Smooth muscle cell of the brain vasculature (primary cell): ENCODE measurements at regions not wholly inside any gene's neighbourhood (a gene's known extent, or its start where the extent isn't known, plus 50 kb on each side); places are given as distances from the start of the nearest gene placed in this dataset.

Experiments used
- DNase-seq: peaks from one replicate; pipeline ENCODE4 v3.0.0-alpha.2; 2012; ENCODE audit warnings: low read depth, low spot score

DNA sequence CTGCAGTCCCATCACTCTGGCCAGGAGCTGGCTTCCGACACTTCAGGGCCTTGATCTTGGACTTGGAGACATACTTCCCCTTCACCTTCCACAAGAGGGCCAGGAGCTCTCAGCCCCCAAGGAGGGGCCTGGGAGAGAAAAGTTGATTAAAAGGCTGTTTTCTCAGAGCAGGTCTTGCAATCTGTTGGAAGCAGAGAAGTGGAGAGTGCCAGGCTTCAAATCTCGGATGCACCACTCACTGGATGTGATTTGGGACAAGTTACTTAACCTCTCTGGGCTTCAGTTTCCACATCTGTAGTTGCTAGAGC lies 255.3 kb downstream of the CYP26B1 start:
- no peak for DNase-seq

DNA sequence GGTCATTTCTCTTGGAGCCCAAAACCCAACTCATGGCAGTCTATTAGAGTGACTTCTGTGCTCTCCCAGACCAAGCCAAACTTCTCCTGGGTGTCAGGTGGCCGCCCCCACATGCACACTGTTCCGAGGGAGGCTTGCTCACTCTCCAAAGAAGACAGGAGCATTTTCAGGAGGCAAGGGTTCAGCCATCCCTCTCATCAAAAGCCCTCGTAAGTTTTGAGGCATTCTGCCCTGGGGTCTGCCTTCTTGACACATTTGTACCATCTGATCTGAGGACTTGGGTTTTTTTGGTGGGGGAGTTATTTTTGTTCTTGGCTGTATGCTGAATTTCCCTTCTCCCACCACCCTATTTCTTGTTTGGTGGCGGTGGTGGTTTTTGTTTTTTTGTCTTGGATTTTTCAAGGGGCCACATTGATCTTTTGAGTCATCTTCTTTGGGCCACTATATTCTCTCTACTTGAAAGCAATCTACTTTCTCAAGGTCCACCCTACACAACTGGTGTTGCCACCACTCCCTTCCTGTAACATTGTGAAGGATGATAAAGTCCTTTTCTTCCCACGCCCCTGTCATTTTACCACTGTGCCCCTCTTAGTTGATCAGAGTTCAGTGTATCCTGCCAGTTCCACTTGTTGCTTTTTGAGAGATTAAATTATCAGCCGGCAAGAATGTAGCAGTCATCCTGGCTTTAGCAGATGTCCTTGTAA lies 255.8 kb downstream of the CYP26B1 start:
- no peak for DNase-seq

- DNase-seq = no peak
These were observed 256.5 kb downstream of the CYP26B1 start for GRCh38 chr2:71891155-71891554.

- no peak for DNase-seq
These were observed 257.6 kb downstream of the CYP26B1 start for GRCh38 chr2:71889759-71890684.

DNA sequence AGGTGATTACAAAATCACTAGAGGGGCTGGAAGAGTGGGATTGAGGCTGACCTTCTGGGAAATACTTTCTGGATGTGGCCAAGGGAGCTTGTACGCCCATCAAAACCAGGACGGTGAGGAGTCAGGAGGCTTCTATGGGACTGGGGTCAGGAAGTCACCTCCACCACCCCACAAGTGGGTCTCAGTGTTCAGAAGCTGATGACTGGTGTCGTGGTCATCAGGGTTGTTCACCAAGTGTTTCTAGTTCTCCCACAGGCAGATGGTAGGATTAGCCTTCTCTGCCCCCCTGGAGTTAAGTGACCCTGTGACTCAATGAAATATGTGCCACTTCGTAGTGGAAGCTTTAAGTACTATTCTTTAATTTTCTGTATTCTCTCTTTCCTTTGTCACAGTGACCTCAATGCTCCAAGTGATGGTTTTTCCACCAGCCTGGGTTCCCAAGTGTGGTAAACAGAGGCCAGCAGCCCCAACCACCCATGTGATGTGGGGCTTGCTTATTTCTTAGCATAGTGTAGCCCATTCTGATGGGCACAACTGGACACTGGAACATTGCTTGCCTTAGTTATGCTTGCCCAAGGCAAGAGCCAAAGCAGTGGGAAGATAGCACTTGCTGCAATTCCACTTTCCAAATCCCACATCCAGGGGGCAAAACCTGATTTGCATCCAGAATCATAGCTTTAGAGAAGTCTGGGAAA lies 258.8 kb downstream of the CYP26B1 start:
- no peak for DNase-seq

DNA sequence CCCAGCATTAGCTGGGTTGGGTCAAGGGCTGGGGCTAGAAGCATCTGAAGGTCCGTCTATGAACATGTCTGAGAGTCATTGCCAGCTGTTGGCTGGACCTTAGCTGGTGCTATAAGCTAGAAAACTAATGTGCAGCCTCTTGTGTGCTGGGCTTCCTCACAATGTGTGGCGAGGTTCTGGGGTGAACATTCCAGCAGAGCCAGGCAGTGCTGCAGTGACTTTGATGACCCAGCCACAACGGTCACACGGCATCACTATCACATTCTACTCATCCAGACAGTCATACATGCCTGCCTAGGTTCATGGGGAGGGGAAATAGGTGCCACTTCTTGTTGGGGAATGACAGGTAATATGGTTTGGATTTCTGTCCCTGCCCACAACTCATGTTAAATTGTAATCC lies 260.5 kb downstream of the CYP26B1 start:
- DNase-seq = no peak

DNA sequence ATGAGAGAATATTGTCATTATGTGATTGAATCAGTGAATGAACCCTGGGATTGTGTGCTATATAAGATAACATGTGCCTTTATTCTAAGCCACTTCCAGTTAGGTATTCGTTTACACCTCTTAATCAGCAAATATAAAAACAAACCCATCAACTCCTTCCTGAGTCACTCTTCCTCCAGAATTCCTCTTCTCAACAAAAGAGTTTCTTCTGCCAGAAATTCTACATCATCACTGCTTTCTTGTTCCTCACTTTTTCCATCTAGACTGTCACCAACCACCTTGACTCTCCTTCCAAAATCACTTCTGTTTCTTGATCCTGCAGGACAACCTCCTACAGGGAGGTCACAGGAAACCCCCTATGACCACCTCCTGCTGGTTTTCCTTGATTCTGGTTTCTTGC lies 261.4 kb downstream of the CYP26B1 start:
- DNase-seq = no peak

DNA sequence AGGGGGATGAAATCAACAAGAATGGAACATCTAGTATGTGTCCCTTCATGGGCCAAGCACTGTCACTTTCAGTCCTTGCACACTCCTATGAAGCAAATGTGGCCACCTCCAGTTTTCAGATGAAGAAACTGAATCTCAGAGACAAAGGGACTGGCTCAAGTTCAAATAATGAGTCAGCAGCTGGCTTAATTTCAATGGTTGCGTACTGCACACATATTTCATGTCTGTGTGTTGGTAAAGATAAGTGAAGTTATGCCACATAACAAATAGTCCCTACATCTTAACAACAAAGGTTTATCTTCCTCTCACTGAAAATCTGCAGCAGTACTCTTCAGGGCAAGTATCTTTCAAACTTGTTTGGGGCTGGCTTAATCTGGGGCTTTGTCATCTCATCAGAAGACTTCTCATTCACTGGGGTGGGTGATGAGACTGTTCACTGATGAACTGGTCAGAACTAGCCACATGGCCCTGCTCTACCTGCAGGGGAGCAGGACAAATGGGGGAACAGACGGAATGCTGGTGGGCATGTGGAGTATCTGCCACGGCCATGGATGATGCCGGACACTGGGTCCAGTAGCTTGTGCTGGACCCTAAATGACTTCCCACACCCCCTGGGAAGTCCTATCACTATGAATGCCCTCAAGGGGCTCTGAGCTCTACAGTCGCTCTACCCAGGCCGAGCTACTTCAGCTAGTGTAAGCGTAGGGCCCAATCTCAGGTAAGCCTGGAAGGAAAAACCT lies 263.2 kb downstream of the CYP26B1 start:
- no peak for DNase-seq

GRCh38 chr2:71882949-71883472 lies 264.7 kb downstream of the CYP26B1 start:
- DNase-seq = peak; percentile 41

- DNase-seq = no peak
These were observed 265.3 kb downstream of the CYP26B1 start for GRCh38 chr2:71882236-71882946.

GRCh38 chr2:71880846-71881610 lies 266.6 kb downstream of the CYP26B1 start:
- DNase-seq = no peak

DNA sequence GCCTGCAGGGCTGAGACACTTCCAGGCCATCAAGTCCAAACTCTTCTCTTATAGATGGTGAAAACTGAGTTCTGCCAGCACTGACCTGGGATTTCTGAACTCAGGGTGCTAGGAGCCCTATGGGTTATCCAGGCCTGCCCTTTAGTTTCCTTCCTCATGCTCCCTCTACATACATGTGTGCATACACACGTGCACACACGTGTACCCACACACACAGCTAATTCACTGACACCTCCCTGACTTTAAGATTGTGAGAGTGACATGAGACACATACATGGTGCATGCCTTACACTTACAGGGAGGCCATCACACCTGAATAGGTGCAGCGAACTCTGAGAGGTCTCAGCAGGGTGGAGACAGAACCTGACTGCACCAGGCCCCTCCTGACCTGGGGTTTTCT lies 267.4 kb downstream of the CYP26B1 start:
- DNase-seq = no peak

DNA sequence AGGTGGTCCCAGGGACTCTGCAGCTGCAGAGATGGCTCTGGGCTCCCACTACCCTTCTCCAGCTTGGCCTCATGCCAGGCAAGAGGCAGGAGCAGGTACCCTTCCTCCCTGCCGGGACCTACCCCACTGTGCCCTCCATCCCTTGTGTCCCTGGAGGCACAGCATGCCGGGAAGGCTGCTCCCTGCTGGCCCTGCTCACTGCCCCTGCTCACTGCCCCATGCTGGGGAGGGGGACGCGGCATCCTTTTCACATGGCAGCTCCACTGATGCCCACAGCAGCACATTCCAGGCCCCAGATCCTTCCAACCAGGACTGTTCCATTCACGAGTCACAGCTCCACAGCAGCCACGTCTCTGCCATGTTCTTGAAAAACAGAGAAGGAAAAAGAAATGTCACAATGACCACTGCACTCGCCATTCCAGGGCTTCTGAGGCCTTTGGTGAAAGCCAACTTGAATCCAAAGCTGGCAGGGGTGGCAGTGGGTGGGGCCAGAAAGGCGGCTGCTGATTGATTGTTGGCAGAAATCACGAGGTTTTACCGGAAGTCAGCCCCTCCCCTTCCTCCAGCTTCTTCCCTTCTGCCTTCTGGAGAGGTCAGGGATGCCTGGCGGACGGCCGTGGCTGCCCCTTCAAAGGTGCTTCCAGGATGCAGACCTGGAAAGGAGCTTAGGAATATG lies 268.0 kb downstream of the CYP26B1 start:
- no peak for DNase-seq

GRCh38 chr2:71878626-71879508 lies 268.8 kb downstream of the CYP26B1 start:
- no peak for DNase-seq

DNA sequence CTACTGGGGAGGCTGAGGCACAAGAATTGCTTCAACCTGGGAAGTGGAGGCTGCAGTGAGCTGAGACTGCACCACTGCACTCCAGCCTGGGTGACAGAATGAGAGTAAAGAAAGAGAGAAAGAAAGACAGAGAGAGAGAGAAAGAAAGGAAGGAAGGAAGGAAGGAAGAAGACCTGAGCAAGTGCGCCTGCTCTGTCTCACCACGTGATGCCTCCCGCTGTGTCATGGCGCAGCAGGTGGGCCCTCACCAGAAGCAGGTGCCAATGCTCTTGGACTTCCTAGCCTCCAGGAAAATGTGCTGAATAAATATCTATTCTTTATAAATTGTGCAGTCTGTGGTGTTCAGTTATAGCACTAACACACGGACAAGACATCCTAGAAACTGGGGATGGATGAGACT lies 270.0 kb downstream of the CYP26B1 start:
- no peak for DNase-seq

DNA sequence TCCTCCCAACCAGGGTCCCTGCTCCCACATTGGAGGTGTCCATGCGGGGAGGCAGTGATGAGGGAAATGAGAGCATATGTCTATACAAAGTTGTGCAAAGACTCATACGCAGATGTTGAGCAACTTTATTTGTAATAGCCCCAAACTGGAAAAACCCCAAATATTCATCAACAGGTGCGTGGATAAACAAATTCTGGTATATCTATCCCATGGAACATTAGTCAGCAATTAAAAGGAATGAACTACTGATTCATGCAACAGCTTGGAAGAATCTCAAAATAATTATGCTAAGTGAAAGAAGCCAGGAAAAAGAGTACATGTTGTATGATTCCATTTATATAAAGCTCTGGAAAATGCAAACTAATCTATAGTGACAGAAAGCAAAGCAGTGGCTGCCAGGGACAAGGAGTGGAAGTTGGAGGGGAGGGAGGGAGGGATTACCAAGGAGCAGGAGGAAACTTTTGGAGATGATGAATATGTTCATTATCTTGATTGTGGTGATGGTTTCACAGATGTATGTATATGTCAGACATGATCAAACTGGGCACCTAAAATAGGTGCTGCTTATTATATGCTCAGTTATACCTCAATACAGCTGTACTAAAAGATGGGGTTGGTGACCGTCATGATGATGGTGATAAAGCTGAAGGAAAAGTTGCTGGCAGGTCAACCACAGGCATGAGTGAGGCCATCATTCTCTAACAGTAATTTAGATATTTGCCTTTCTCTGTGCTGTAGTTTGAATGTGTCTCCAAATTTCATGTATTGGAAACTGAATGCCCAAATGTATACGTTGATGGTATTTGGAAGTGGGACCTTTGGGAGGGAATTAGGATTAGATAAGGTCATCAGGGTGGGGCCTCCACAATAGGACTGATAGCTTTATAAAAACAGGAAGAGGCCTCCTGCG lies 270.9 kb downstream of the CYP26B1 start:
- DNase-seq = no peak

- no peak for DNase-seq
These were observed 275.1 kb downstream of the CYP26B1 start for GRCh38 chr2:71872466-71873051.
